ENCODE measurements at regions not wholly inside any gene's neighbourhood (a gene's known extent, or its start where the extent isn't known, plus 50 kb on each side); places are given as distances from the start of the nearest gene placed in this dataset.
A peak's percentile ranks its signal among the peaks of the same experiment; 100 is the strongest.
"Not testable (repeated sequence)": the region's sequence is repeated elsewhere in the genome, so short reads cannot be mapped to it uniquely, and the experiment has no call there.

DNA sequence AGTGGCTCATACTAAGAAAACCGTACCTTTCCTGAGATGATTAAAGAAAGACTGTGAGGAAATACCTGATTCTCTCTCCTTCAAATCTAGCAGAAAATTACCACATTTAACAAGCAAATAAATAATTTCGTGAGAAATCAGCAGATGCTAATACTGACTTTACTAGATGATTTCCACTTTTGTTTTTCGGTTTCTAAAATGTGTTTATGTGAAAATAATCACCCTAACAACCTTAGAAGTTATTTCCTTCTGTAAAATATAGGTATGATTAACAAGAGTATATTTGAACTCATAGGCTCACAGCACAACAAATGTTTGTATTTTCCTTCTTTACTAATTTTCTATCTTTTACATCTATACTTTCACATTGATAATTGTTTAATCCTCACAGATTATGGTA lies 594.1 kb upstream of the FAM98A start:
- DNase-seq = no peak

GRCh38 chr2:34188464-34189303 lies 589.6 kb upstream of the FAM98A start:
- DNase-seq = no peak

DNA sequence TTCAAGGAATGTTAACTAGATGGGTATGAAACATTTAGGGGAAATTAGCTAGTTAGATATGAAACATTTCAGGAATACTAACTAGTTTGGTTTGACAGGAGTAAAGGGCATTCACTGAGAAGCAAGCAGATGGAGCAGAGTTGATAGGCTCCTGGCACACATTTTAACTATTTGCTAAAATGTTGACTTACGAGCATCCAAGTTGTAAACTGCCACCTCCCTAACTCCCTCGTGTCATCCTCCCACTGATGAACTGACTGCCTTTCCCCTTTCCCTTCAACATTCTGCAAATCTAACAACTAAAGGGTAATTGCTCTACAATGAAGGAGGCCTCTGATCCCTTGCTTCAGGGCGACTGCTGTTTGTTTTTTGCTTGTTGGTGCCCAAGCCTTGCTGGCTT lies 580.4 kb upstream of the FAM98A start:
- no peak for DNase-seq

GRCh38 chr2:34178482-34178881 lies 579.4 kb upstream of the FAM98A start:
- no peak for DNase-seq

GRCh38 chr2:34176693-34177092 lies 577.6 kb upstream of the FAM98A start:
- DNase-seq = no peak

- DNase-seq = no peak
These were observed 575.4 kb upstream of the FAM98A start for GRCh38 chr2:34174506-34174905.

GRCh38 chr2:34162231-34162630 lies 563.1 kb upstream of the FAM98A start:
- no peak for DNase-seq

- no peak for DNase-seq
These were observed 562.5 kb upstream of the FAM98A start for GRCh38 chr2:34161549-34161948.

- no peak for DNase-seq
These were observed 560.8 kb upstream of the FAM98A start for GRCh38 chr2:34159901-34160300.

GRCh38 chr2:34153484-34153883 lies 554.4 kb upstream of the FAM98A start:
- no peak for DNase-seq

DNA sequence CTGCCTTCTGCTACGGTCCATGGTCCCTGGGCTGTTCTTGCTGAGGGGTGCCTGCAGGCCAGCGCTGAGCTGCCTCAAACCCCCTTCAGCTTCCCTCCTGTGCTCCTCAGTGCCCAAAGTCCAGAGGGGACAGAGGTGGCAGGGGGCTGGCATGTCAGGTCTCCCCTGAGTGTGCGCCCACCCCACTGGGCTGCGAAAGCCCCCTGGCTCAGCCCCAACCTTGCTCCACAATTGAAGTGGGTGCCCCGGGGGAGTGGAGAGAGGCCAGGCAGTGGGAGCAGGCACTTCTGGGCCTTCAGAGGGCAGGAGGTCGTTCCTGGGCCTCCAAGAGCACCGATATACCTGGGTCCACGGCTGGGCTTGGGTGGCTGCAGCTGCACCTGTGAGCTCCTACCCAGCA lies 548.7 kb upstream of the FAM98A start:
- no peak for DNase-seq

- no peak for DNase-seq
These were observed 544.0 kb upstream of the FAM98A start for GRCh38 chr2:34143149-34143548.

GRCh38 chr2:34142531-34143008 lies 543.5 kb upstream of the FAM98A start:
- not testable (repeated sequence) for DNase-seq

DNA sequence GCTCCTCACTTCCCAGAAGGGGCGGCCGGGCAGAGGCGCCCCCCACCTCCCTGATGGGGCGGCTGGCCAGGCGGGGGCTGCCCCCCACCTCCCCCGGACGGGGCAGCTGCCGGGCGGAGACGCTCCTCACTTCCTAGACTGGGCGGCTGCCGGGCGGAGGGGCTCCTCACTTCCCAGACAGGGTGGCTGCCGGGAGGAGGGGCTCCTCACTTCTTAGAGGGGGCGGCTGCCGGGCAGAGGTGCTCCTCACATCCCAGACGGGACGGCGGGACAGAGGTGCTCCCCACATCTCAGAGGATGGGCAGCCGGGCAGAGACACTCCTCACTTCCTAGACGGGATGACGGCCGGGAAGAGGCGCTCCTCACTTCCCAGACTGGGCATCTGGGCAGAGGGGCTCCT lies 534.0 kb upstream of the FAM98A start:
- DNase-seq = not testable (repeated sequence)

DNA sequence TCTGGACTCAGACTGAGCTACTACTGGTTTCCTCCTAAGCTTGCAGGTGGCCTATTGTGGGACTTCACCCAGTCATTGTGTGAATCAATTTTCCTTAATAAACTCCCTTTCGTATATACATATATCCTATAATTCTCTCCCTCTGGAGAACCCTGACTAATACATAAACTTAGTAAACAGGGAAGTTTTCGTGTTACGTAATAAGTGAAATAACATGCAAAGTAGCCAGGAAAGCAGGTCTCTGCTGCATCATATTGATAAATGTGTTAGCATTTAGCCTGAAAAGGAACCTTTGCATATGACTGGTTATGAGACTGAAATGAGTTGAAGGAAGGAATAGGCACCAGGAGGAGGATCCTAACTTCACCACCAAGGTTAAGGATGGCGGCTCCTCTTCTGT lies 527.2 kb upstream of the FAM98A start:
- no peak for DNase-seq

DNA sequence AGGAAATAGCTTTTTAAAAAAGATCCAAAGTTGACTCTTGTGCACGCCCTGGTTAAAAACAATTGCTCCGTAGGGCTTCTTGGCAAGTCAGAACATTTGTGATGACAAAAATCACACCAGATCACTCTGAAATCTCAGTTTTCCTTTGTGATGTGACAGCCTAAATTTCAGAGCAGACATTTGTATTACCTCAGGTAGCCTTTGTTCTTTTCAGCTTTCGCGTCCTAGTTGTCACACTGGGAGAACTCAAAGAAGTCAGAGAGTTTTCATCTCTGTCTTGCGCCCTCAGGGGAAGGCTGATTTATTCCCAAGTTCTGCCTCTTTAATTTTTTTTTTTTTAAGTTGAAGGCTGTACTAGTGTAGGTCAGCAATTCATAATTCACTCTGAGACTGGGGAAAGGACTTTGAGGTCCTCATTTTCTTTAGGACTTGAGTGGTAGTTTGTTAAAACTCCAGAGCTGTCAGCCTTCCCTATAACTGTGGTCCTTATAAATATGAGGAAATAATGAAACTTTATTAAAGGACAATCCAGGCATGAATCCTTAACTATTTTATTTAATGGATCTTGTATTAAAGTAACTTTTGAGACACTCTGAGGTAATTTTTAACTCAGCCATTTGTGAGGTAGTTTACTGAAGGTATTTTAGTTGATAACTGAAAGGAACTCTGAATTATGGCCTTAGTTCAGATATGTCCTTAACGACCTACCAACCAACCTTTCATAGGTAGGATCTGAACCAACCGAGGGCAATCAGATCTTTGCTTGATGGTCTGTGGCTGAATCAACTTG lies 525.1 kb upstream of the FAM98A start:
- DNase-seq = no peak

DNA sequence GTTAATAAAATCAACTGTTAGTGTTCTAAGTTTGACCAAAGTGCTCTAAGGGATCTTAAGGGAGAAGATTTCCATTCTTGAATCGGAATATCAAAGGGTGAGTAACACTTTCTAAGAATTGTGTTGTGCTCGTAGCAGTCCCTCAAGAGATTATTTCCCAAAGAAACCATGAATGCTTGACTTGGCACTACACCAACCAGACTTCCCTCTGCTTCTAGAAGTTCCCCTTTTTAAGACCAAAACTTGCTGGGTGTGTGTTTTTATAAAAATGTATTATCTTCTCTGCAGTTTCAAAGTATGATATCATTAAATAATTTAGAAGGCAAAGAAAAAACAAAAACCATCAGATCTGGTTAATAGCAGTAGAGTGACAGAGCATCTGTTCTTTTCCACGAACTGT lies 522.0 kb upstream of the FAM98A start:
- DNase-seq = no peak

DNA sequence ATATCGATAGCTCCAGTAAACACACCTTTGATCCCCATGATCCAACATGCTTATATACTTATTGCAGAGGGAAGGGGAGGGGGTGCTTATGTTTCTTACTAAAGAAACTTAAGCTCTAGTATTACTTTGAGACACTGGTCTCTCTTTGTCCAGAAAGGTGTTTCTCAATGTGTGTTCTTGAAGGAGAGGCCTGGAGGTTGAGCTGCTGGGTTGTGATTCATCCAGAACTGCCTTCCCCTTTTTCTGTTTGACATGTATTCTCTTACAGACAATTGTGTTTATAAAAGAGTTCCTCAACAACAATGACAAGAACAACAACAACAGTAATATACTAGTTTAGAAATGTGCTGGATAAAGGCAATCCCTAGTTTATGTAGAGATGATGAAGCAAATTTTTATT lies 516.0 kb upstream of the FAM98A start:
- DNase-seq = no peak

GRCh38 chr2:34112161-34112560 lies 513.1 kb upstream of the FAM98A start:
- DNase-seq = no peak

DNA sequence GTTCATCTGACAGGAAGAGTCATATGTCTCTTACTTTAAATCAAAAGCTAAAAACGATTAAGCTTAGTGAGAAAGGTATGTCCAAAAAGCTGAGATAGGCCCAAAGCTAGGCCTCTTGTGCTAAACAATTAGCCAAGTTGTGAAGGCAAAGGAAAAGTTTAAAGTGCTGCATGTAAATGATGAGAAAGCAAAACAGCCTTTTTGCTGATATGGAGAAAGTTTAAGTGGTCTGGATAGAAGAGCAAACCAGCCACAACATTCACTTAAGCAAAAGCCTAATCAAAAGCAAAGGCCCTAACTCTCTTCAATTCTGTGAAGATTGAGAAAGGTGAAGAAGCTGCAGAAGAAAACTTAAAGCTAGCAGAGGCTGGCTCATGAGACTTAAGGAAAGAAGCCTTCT lies 511.3 kb upstream of the FAM98A start:
- no peak for DNase-seq

- no peak for DNase-seq
These were observed 508.7 kb upstream of the FAM98A start for GRCh38 chr2:34107811-34108210.

GRCh38 chr2:34105006-34105767 lies 506.1 kb upstream of the FAM98A start:
- peak; percentile 14 to 76 (median 26) for DNase-seq

Measured in muscle of back (tissue), 3 donors.